ENCODE measurements at regions not wholly inside any gene's neighbourhood (a gene's known extent, or its start where the extent isn't known, plus 50 kb on each side); places are given as distances from the start of the nearest gene placed in this dataset.

DNA sequence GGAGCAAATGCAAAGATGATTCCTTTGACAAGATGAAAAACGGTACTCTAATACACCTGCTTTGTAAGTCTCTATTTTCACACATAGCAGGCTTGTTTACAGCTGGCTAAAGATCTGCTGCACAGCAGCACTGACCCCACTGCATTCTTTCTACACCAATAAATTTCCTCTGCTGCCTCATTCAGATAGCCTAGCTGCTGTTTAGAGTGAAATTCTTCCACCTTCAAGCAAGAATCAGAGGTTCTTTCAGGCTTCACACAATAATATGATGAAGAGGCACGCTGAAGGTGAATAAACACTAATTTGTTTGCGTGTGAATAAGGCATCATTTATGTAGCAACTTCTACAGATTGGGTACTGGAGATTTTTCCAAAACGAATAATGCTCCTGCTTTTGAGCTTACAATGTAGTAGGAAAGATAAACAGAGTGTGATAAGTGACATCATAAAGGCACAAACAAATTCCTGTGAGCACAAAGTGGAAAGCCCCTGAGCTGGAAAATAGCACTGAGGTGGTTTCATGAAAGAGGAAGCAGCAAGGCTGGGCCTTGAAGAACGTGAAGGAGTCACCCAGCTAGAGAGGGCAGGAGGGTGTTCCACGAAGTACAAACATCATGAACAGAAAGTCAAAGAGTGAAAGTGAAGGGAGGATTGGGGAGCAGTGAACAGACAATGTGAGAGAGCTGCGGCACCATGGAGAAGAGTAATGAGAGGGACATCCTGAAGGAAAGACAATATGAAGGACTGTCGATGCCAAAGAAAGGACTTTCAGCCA lies 543.4 kb downstream of the CD83 start:
- TF ChIP-seq, protein P1, sequence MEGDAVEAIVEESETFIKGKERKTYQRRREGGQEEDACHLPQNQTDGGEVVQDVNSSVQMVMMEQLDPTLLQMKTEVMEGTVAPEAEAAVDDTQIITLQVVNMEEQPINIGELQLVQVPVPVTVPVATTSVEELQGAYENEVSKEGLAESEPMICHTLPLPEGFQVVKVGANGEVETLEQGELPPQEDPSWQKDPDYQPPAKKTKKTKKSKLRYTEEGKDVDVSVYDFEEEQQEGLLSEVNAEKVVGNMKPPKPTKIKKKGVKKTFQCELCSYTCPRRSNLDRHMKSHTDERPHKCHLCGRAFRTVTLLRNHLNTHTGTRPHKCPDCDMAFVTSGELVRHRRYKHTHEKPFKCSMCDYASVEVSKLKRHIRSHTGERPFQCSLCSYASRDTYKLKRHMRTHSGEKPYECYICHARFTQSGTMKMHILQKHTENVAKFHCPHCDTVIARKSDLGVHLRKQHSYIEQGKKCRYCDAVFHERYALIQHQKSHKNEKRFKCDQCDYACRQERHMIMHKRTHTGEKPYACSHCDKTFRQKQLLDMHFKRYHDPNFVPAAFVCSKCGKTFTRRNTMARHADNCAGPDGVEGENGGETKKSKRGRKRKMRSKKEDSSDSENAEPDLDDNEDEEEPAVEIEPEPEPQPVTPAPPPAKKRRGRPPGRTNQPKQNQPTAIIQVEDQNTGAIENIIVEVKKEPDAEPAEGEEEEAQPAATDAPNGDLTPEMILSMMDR (IDR thresholded peaks at IDR 0.05) = no peak
- TF ChIP-seq POLR2A (IDR thresholded peaks at IDR 0.05) (no peak), POLR2AphosphoS5 (IDR thresholded peaks at IDR 0.05) (peak in 1 of 3 donors; percentile 23), EP300 (IDR thresholded peaks at IDR 0.05) (no peak)
